ENCODE measurements at regions not wholly inside any gene's neighbourhood (a gene's known extent, or its start where the extent isn't known, plus 50 kb on each side); places are given as distances from the start of the nearest gene placed in this dataset.

GRCh38 chr11:69569306-69570200 lies 71.4 kb upstream of the CCND1 start:
- TF ChIP-seq CTCF (IDR thresholded peaks at IDR 0.05) = no peak
- no peak for TF ChIP-seq EP300 (IDR thresholded peaks at IDR 0.05)
- TF ChIP-seq POLR2A (IDR thresholded peaks at IDR 0.05) = no peak
